Adrenal gland (tissue), 9 donors: ENCODE measurements at regions not wholly inside any gene's neighbourhood (a gene's known extent, or its start where the extent isn't known, plus 50 kb on each side); places are given as distances from the start of the nearest gene placed in this dataset.

ENCODE experiments used
- DNase-seq, 7 donors: peaks; one replicate each; pipeline ENCODE4 v3.0.0-alpha.2; 2019 to 2020
- H3K27ac ChIP-seq, 5 donors: fragments of 200-600 bp; sonication (generic) in 4 of 5; 1 replicate in 3 of 5; 2 replicates in 2 of 5; pipeline versions ENCODE4 v1.5.1 to v1.8.0; 2016 to 2020; ENCODE audit warnings: mild to moderate bottlenecking in 1 of 5
- H3K27me3 ChIP-seq: fragments of 200-600 bp; 2 replicates; pipeline ENCODE4 v1.8.0; 2021
- H3K36me3 ChIP-seq, 2 donors: fragments of 200-600 bp; replicated peaks in 1 of 2; 1 replicate in 1 of 2; 2 replicates in 1 of 2; pipeline versions ENCODE4 v1.5.1 to v1.8.0; 2018 to 2022
- H3K4me1 ChIP-seq, 2 donors: fragments of 200-600 bp; replicated peaks in 1 of 2; 1 replicate in 1 of 2; 2 replicates in 1 of 2; pipeline versions ENCODE4 v1.5.1 to v1.8.0; 2018 to 2021
- H3K4me3 ChIP-seq, 4 donors: fragments of 200-600 bp; sonication (generic) in 3 of 4; one replicate each; pipeline ENCODE4 v1.5.1; 2016 to 2018
- H3K9me3 ChIP-seq, 3 donors: fragments of 200-600 bp; sonication (generic) in 1 of 3; replicated peaks in 1 of 3; 1 replicate in 2 of 3; 2 replicates in 1 of 3; pipeline versions ENCODE4 v1.5.1 to v1.8.0; 2016 to 2021
- POLR2A ChIP-seq, 2 donors: fragments of 450-650 bp; IDR thresholded peaks; one replicate each; pipeline ENCODE4 v1.6.1; 2017; ENCODE audit warnings: antibody characterized with exemption in 2 of 2, mild to moderate bottlenecking in 2 of 2, moderate library complexity in 1 of 2
- WGBS, 4 donors: extraction: QIAGEN DNeasy Blood & Tissue Kit in 2 of 4; methylation state at CpG; one replicate each; pipeline versions ENCODE4 v1.1.5 to v1.1.7; 2013 to 2017; 5-methylcytosine and 5-hydroxymethylcytosine counted together
- intact Hi-C, 2 donors: fragments of 100-400 bp; cut with DNase I; formaldehyde crosslinking; loops; one replicate each; pipeline versions ENCODE4 v1.14.1 to v1.15.0; 2022 to 2023
- TF ChIP-seq, protein P1 (sequence below), 6 experiments: fragments of 450-650 bp in 4 of 6; fragments of 200-600 bp in 2 of 6; sonication (generic) in 1 of 6; IDR thresholded peaks; 1 replicate in 5 of 6; 2 replicates in 1 of 6; pipeline versions ENCODE4 v1.5.1 to v1.8.0; 2016 to 2021; ENCODE audit warnings: antibody characterized with exemption in 6 of 6, mild to moderate bottlenecking in 2 of 6, moderate library complexity in 1 of 6
- donor health status: healthy with polysubstance abuse.
- donor health status: Bipolar disorder and iron deficiency.
- donor health status: DM: yes; HTN: yes; CAD: no.
- donor health status: DM: no; HTN: no; CAD: no.
- donor health status: DM: no; HTN: no; CAD: no.

- TF ChIP-seq, protein P1, sequence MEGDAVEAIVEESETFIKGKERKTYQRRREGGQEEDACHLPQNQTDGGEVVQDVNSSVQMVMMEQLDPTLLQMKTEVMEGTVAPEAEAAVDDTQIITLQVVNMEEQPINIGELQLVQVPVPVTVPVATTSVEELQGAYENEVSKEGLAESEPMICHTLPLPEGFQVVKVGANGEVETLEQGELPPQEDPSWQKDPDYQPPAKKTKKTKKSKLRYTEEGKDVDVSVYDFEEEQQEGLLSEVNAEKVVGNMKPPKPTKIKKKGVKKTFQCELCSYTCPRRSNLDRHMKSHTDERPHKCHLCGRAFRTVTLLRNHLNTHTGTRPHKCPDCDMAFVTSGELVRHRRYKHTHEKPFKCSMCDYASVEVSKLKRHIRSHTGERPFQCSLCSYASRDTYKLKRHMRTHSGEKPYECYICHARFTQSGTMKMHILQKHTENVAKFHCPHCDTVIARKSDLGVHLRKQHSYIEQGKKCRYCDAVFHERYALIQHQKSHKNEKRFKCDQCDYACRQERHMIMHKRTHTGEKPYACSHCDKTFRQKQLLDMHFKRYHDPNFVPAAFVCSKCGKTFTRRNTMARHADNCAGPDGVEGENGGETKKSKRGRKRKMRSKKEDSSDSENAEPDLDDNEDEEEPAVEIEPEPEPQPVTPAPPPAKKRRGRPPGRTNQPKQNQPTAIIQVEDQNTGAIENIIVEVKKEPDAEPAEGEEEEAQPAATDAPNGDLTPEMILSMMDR (IDR thresholded peaks at IDR 0.05): no peak
- TF ChIP-seq POLR2A (IDR thresholded peaks at IDR 0.05): no peak
- Histone ChIP-seq H3K4me3 (no peak overlapping the region), H3K27me3 (no peaks in the 10 kb centered on the region), H3K27ac (no peak overlapping the region), H3K36me3 (no peaks in the 10 kb centered on the region), H3K4me1 (peaks cover 12 to 31% of the 10 kb centered on the region in 2 donors), H3K9me3 (no peaks in the 10 kb centered on the region)
- intact Hi-C loops: loop anchor here in 1 of 2 donors (10.0 kb wide), 1 partner anchor 523 kb away; no protein-coding TSS in a partner anchor
- no peak for DNase-seq
- 91 to 97% (median 95%) methylated on average over 3 of the region's 3 CpGs for WGBS, 4 donors
These were observed 75.6 kb upstream of the ETAA1 start for GRCh38 chr2:67321588-67321903.

- no peak for TF ChIP-seq POLR2A (IDR thresholded peaks at IDR 0.05)
- TF ChIP-seq, protein P1 (IDR thresholded peaks at IDR 0.05): peak; percentile 13 to 65 (median 54)
- peaks cover 12 to 31% of the 10 kb centered on the region in 2 donors for H3K4me1 ChIP-seq
- peak overlapping the region in 3 of 5 donors; percentile 35 to 68 (median 61) for H3K27ac ChIP-seq
- no peaks in the 10 kb centered on the region for H3K9me3 ChIP-seq
- peak; percentile 67 to 85 (median 81) for DNase-seq
- H3K27me3 ChIP-seq: no peaks in the 10 kb centered on the region
- no peak overlapping the region for H3K4me3 ChIP-seq
- WGBS, 4 donors: 29 to 47% (median 35%) methylated on average over 3 of the region's 3 CpGs
- H3K36me3 ChIP-seq: no peaks in the 10 kb centered on the region
- intact Hi-C loops: loop anchor here in 1 of 2 donors (10.0 kb wide), 1 partner anchor 522 kb away; no protein-coding TSS in a partner anchor
These were observed 74.7 kb upstream of the ETAA1 start for GRCh38 chr2:67322353-67323001.

DNA sequence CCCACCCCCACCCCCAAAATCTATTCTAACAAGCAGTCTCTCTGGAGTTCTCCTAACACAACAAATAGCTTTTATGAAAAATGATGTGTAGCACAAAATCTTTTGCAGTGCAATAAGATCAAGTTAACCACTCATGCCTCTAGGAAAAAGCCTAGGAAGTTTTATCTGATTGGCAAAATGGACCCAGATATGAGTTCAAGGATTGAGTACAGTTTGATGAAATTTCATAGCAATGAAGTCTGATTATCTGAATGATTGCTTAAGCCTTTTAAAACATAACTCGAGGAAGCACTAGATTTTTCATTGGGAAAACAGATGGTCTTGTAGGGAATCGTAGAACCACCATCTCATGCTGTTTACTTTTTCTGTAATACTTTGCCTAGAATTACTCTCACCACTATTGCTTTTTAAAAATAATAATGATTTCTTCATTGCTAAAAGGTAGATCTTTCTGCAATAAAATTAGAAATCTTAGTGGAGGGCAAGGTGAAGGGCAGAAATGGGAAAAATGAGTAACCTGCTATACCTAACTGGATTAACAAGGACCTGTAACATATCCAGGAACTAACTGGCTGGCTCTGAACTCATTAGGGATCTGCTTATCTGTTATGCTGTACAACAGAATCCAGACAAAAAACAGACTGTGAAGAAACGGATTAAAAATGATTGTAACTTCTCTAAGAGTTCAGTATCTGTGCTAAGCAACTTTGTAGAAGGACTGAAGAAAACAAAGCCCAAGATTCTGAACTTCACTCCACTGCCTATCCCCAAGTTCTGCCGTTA is 73.7 kb upstream of the ETAA1 start:
- 51 to 55% (median 55%) methylated on average over 4 of the region's 4 CpGs for WGBS, 4 donors
- no peaks in the 10 kb centered on the region for H3K36me3 ChIP-seq
- H3K9me3 ChIP-seq: no peaks in the 10 kb centered on the region
- peak overlapping the region in 4 of 5 donors; percentile 5 to 68 (median 34) for H3K27ac ChIP-seq
- intact Hi-C loops: loop anchor here in 1 of 2 donors (10.0 kb wide), 1 partner anchor 521 kb away; no protein-coding TSS in a partner anchor
- H3K4me3 ChIP-seq: no peak overlapping the region
- no peak for DNase-seq
- peaks cover 12 to 31% of the 10 kb centered on the region in 2 donors for H3K4me1 ChIP-seq
- no peaks in the 10 kb centered on the region for H3K27me3 ChIP-seq
- no peak for TF ChIP-seq POLR2A (IDR thresholded peaks at IDR 0.05)
- TF ChIP-seq, protein P1 (IDR thresholded peaks at IDR 0.05): no peak

GRCh38 chr2:67329513-67329912 is 67.6 kb upstream of the ETAA1 start:
- no peaks in the 10 kb centered on the region for H3K4me1 ChIP-seq
- H3K27me3 ChIP-seq: no peaks in the 10 kb centered on the region
- no peak for DNase-seq
- no peak overlapping the region for H3K4me3 ChIP-seq
- no peaks in the 10 kb centered on the region for H3K36me3 ChIP-seq
- intact Hi-C loops: loop anchor here in 1 of 2 donors (10.0 kb wide), 1 partner anchor 515 kb away; no protein-coding TSS in a partner anchor
- no peak overlapping the region for H3K27ac ChIP-seq
- H3K9me3 ChIP-seq: no peaks in the 10 kb centered on the region
- no peak for TF ChIP-seq POLR2A (IDR thresholded peaks at IDR 0.05)
